HG02759 (cell line): ENCODE measurements at regions not wholly inside any gene's neighbourhood (a gene's known extent, or its start where the extent isn't known, plus 50 kb on each side); places are given as distances from the start of the nearest gene placed in this dataset.
"Not testable (repeated sequence)": the region's sequence is repeated elsewhere in the genome, so short reads cannot be mapped to it uniquely, and the experiment has no call there.

Experiments
- ATAC-seq: cut with Tn5 transposase; IDR thresholded peaks from one replicate; pipeline ENCODE4 v1.9.1; 2021; ENCODE audit warnings: mild to moderate bottlenecking, moderate library complexity; ENCODE audit not compliant: unreplicated experiment

DNA sequence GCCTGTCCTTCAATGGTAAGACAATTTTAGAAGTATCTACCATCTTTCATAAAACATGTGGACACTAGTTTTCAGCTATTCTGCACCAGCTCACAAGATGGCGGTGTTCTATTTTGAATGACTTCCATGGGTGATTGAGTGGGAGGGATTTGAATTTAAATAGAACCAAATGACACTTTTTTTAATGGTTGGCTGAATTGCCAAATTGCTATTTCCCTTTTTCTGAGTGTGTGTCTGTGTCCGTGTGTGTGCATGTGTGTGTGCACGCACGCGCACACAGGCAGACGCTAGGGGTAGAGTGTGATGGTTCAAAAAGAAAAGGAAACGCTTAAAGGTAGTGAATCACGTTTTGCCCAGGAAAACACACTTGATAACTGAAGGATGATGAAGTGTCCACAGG, 362.6 kb downstream of the DAD1 start:
- ATAC-seq, result no peak

DNA sequence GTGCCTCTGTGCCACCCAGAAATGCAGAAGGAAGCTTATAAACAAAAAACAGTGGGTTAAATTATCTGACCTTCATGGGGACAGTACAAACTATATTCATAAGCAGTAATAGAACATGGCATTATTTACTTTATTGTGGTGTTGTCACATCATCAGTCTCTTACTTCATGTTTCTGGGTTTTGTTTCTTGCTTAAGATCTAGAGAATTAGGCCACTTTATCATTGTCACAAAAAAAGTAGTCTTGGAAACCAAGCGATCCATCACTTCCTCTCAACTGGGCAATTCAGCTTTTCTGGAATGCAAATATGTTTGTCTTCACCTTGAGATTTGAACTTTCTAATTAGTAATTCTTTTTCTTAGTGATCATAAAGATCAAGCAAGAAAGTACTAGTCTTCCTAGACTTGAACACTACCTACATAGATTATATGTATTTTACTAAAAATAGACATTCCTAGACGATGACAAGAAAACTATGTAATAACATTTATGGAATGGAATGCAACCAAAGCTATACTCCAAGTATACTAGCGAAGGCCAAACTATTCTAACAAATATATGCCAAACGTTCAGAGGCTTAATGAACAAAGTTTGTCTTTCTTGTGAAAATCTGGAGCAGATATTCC, 363.4 kb downstream of the DAD1 start:
- ATAC-seq, result no peak

DNA sequence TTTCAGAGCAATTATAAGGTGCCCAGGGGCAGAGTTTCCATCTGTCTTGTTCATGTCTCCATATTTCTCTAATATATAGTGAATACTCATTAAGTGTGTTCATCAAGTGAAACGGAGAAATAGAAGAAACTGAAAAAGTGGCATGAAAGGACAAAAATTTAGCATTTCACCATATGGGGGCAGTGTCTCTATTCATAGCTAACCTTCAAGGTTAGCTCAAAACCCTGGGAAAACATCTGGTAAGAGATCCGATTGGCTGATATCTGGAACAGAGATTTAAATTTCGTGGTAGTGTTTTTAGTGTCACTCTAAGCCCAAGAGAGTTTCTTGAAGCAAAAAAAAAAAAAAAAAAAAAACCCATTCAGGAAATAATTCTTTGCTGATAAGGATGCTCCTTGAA, 367.5 kb downstream of the DAD1 start:
- no peak for ATAC-seq

DNA sequence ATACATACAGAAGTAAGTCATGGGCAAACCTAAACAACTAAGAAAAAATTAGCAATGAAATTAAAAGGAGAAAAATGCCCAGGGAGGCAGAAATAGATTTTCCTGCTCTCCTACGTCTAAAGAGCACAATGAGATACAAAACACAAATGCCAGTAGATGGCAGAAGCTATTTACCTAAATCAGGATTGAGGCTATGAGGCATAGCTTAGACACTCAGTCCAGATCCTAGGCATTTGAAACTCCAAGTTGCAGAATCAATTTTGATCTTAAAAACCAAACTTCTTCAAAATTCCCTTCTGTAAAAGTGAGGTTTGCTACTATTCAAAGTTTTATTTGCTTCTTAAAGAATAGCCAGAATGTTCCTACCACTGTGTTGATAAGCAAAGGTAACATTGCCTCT, 368.6 kb downstream of the DAD1 start:
- ATAC-seq, result no peak

GRCh38 chr14:22218728-22219127, 370.3 kb downstream of the DAD1 start:
- no peak for ATAC-seq

DNA sequence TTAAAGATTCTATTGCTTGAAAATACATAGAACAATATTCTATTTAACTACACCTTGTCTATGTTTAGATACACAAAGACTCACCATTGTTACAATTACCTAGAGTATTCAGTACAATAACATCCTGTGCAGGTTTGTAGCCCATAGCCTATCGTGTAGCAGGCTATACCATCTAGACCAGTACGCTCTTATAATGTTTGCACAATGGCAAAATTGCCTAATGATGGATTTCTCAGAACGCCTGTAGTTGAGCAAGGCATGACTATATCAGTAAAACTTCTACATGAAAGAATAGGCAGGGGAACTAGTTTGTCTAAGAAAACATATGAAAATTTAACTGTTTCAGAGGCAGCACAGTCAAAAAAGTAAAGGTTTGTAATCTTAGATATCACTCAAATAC, 375.9 kb downstream of the DAD1 start:
- no peak for ATAC-seq

DNA sequence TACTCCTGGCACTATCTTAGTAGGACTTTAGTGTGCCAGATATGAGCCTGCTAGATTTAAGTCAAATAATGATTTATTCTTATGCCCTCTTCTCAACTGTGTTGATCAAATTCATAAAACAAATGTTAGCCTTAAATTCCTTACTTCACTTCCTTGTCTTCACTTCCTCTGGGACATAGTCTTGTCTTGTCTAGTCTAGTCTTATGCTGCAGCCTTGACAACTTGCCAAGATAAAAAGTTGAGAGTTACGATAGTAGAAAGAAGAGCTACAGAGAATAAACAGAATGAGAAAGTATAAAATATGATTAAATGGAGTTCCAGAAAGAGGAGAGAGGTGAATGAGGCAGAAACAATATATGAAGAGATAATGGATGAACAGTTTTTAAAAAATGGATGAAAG, 378.1 kb downstream of the DAD1 start:
- ATAC-seq, result no peak

DNA sequence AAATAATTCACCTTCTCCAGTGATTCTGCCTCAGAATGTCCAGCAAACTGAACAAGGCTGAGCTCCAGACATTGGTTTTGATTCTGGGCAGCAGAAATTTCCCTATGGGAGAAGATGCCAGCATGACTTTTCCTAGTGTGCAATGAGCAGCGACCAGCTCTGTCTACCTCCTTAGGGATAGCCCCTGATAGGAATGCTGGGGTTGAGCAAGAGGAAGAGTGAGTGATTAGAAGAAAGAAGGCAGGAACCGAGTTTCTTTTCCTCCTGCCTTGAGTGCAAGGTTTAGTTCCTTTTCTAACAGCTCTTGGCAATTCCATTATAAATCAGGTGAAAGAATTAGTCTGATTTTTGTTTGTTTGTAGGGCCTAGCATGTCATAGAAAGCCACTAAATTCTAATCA, 379.0 kb downstream of the DAD1 start:
- ATAC-seq, result no peak

DNA sequence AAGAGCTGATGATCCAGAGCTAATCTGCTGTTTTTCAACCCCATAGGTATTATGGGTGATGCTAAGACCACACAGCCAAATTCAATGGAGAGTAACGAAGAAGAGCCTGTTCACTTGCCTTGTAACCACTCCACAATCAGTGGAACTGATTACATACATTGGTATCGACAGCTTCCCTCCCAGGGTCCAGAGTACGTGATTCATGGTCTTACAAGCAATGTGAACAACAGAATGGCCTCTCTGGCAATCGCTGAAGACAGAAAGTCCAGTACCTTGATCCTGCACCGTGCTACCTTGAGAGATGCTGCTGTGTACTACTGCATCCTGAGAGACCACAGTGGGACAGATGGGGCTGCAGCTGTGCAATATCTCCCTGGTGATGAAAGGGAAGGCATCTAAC, 386.0 kb downstream of the DAD1 start:
- ATAC-seq, result no peak

GRCh38 chr14:22202313-22202712, 386.7 kb downstream of the DAD1 start:
- ATAC-seq, result no peak

GRCh38 chr14:22200977-22201605, 387.9 kb downstream of the DAD1 start:
- no peak for ATAC-seq

GRCh38 chr14:22200131-22200530, 388.9 kb downstream of the DAD1 start:
- not testable (repeated sequence) for ATAC-seq

DNA sequence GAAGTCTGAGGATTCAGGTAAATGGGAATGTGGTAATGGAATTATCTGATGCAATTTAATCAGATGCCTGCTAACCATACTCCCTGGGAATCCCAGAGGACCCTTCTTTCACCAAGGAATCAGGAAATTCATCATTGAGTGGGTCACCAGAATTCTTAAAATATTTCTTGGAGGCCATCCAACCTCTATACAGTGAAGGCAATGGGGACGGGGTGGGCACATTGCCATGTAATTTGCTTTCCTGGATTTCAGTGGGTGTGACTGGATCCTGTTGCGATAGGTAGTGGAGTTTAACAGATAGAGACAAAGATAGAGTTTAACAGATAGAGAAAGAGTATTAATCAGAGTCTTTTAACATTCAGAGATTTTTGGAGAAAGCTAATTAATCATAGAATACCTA, 394.4 kb downstream of the DAD1 start:
- no peak for ATAC-seq

DNA sequence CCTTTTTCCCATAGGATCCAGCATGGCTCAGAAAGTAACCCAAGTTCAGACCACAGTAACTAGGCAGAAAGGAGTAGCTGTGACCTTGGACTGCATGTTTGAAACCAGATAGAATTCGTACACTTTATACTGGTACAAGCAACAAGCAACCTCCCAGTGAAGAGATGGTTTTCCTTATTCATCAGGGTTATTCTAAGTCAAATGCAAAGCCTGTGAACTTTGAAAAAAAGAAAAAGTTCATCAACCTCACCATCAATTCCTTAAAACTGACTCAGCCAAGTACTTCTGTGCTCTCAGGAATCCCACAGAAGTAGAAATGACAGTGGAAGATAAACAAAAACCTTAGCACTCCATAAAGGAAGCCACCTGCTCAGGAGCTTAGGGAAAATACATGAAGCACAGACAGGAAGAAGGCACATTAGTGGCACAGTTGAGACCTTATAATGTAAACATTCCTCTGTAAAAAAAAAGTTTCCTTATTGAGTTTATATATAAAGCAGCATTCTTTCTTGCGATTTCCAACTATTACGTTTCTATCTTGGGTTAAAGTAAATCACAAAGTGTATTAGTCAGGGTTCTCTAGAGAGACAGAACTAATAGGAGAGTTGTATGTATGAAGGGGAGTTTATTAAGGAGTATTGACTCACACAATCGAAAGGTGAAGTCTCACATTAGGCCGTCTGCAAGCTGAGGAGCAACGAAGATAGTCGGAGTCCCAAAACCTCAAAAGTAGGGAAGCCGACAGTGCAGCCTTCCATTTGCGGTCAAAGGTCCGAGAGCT, 398.4 kb downstream of the DAD1 start:
- ATAC-seq, result no peak

- no peak for ATAC-seq
Measured at GRCh38 chr14:22189881-22190280, 399.1 kb downstream of the DAD1 start.

- no peak for ATAC-seq
Measured at GRCh38 chr14:22188318-22188717, 400.7 kb downstream of the DAD1 start.

DNA sequence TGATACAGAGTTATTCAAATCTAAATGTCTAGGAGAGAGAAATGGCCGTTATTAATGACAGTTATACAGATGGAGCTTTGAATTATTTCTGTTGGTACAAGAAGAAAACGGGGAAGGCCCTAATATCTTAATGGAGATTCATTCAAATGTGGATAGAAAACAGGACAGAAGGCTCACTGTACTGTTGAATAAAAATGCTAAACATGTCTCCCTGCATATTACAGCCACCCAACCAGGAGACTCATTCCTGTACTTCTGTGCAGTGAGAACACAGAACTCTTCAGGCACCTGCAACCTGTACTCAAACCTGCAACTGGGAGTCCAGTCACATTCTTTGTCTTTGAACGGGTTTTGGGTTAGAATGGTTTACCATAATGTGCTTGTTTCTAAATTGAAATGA, 403.2 kb downstream of the DAD1 start:
- ATAC-seq, result no peak

DNA sequence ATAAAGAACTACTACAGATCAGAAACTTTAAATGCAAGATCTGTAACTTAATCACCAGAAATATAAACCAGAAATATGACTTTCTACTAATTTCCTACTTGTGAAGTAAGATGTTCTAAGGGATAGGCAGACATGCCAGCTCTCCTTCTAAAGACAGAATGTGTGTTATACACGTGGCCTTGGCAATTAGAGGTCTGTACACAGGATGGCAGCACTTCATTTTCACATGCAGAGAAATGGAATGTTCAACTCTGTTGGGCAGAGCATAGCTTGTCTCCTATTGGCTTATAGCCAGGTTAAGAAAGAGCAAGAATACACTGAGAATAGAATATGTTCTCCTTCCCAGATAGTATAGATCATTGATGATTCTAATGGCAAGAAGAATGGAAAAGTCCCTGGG, 403.8 kb downstream of the DAD1 start:
- ATAC-seq, result no peak

GRCh38 chr14:22184830-22185168, 404.2 kb downstream of the DAD1 start:
- no peak for ATAC-seq

DNA sequence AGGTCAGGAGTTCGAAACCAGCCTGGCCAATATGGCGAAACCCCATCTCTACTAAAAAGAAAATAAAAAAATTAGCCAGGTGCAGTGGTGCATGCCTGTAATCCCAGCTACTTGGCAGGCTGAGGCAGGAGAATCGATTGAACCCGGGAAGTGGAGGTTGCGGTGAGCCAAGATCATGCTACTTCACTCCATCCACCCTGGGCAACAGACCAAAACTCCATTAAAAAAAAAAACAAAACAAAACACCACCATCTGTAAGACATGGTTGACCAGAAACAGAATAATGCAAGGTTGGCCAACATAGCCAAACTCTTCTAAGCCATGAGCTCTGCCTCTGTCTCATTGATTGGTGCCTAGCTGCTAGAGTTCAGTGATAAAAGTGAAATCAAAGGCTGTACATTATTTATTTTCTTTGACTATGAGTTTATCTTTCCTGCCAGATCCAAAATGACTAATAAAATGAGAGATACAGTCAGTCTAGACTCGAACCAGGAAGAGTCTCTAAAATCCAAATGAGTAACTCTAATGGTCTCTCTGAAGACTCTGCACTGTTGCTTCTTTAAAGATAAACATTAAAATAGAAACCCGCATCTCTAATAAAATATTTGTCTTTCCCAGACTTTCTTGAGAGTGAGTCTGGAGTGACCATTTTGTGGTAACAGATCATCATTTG, 404.7 kb downstream of the DAD1 start:
- ATAC-seq, result no peak

- no peak for ATAC-seq
Measured at GRCh38 chr14:22180045-22180444, 409.0 kb downstream of the DAD1 start.

GRCh38 chr14:22179190-22179589, 409.8 kb downstream of the DAD1 start:
- ATAC-seq, result no peak
